ENCODE measurements at regions not wholly inside any gene's neighbourhood (a gene's known extent, or its start where the extent isn't known, plus 50 kb on each side); places are given as distances from the start of the nearest gene placed in this dataset.

DNA sequence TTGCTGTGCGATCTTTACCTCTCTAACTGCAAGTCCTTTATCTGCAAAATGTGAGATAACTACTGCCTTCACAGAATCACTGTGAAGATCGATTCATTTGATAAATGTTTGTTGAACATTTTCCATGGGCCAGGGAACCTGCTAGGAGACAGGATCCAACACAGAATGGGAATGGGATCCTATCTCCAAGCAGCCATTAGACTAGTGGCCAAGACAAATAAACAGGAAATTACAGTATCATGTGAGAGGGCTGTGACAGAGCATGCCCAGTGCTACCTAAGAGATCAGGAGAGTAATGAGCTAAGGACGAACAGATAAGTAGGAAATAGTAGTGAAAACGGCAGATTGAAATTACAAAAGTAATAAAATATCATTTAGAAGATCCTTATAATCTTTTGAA, 105.7 kb downstream of the GRIN2B start:
- TF ChIP-seq, protein P1, sequence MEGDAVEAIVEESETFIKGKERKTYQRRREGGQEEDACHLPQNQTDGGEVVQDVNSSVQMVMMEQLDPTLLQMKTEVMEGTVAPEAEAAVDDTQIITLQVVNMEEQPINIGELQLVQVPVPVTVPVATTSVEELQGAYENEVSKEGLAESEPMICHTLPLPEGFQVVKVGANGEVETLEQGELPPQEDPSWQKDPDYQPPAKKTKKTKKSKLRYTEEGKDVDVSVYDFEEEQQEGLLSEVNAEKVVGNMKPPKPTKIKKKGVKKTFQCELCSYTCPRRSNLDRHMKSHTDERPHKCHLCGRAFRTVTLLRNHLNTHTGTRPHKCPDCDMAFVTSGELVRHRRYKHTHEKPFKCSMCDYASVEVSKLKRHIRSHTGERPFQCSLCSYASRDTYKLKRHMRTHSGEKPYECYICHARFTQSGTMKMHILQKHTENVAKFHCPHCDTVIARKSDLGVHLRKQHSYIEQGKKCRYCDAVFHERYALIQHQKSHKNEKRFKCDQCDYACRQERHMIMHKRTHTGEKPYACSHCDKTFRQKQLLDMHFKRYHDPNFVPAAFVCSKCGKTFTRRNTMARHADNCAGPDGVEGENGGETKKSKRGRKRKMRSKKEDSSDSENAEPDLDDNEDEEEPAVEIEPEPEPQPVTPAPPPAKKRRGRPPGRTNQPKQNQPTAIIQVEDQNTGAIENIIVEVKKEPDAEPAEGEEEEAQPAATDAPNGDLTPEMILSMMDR (IDR thresholded peaks at IDR 0.05; ENCODE audit: low read length) = no peak
- no peak for TF ChIP-seq EZH2 (IDR thresholded peaks at IDR 0.05; ENCODE audit: borderline replicate concordance, low read length)

Data from OCI-LY1 (cell line).